Suprapubic skin (tissue), 4 donors: ENCODE measurements at regions not wholly inside any gene's neighbourhood (a gene's known extent, or its start where the extent isn't known, plus 50 kb on each side); places are given as distances from the start of the nearest gene placed in this dataset.

Experiments
- DNase-seq, 2 donors: peaks; one replicate each; pipeline ENCODE4 v3.0.0-alpha.2; 2019; ENCODE audit warnings: low spot score in 2 of 2
- H3K27ac ChIP-seq: fragments of 200-600 bp; sonication (generic); one replicate; pipeline ENCODE4 v1.5.1; 2019
- H3K27me3 ChIP-seq: fragments of 200-600 bp; sonication (generic); one replicate; pipeline ENCODE4 v1.5.1; 2019
- H3K36me3 ChIP-seq: fragments of 200-600 bp; sonication (generic); one replicate; pipeline ENCODE4 v1.5.1; 2019
- H3K4me1 ChIP-seq: fragments of 200-600 bp; sonication (generic); one replicate; pipeline ENCODE4 v1.5.1; 2019
- H3K4me3 ChIP-seq: fragments of 200-600 bp; sonication (generic); one replicate; pipeline ENCODE4 v1.5.1; 2019; ENCODE audit warnings: mild to moderate bottlenecking
- H3K9me3 ChIP-seq: fragments of 200-600 bp; sonication (generic); one replicate; pipeline ENCODE4 v1.5.1; 2019
- EP300 ChIP-seq: sonication (generic); formaldehyde crosslinking; IDR thresholded peaks from one replicate; pipeline ENCODE4 v1.6.1; 2017; ENCODE audit warnings: antibody characterized with exemption
- POLR2A ChIP-seq, 2 donors: fragments of 450-650 bp; IDR thresholded peaks; one replicate each; pipeline ENCODE4 v1.6.1; 2017; ENCODE audit warnings: antibody characterized with exemption in 2 of 2, mild to moderate bottlenecking in 2 of 2, moderate library complexity in 2 of 2
- POLR2AphosphoS5 ChIP-seq, 3 donors: sonication (generic); formaldehyde crosslinking; IDR thresholded peaks; one replicate each; pipeline ENCODE4 v1.6.1; 2017; ENCODE audit warnings: antibody characterized with exemption in 3 of 3
- WGBS: methylation state at CpG from one replicate; pipeline ENCODE4 v1.1.5; 2018; 5-methylcytosine and 5-hydroxymethylcytosine counted together
- TF ChIP-seq, protein P1 (sequence below), 2 donors: fragments of 200-600 bp in 1 of 2; fragments of 450-650 bp in 1 of 2; sonication (generic) in 1 of 2; IDR thresholded peaks; one replicate each; pipeline ENCODE4 v1.5.1; 2016 to 2019; ENCODE audit warnings: antibody characterized with exemption in 2 of 2, mild to moderate bottlenecking in 1 of 2, moderate library complexity in 1 of 2

DNA sequence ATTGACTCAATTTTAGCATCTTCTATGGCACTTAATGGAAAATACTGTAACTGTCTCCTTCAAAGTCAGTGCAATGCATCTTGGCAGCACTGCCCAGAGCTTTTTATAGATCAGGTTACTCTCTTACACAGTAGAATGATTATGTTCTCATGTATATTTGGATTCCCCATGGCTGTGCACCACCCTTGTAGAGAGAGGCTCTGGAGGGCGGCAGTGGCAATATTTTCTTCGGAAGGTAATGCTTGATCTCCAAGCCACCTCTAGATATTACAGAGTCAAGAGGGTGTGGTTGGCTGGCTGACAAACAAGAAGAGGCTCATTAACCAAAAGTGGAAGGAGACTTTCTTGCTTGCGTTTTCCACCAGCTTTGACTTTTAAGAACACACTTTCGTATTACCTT, 72.8 kb upstream of the ARSJ start:
- Histone ChIP-seq H3K27me3 (no peaks in the 10 kb centered on the region), H3K9me3 (no peaks in the 10 kb centered on the region), H3K4me1 (no peaks in the 10 kb centered on the region), H3K27ac (no peak overlapping the region), H3K36me3 (no peaks in the 10 kb centered on the region), H3K4me3 (no peak overlapping the region)
- WGBS = 51% methylated on average over 4 of the region's 4 CpGs
- DNase-seq = no peak
- TF ChIP-seq, protein P1, sequence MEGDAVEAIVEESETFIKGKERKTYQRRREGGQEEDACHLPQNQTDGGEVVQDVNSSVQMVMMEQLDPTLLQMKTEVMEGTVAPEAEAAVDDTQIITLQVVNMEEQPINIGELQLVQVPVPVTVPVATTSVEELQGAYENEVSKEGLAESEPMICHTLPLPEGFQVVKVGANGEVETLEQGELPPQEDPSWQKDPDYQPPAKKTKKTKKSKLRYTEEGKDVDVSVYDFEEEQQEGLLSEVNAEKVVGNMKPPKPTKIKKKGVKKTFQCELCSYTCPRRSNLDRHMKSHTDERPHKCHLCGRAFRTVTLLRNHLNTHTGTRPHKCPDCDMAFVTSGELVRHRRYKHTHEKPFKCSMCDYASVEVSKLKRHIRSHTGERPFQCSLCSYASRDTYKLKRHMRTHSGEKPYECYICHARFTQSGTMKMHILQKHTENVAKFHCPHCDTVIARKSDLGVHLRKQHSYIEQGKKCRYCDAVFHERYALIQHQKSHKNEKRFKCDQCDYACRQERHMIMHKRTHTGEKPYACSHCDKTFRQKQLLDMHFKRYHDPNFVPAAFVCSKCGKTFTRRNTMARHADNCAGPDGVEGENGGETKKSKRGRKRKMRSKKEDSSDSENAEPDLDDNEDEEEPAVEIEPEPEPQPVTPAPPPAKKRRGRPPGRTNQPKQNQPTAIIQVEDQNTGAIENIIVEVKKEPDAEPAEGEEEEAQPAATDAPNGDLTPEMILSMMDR (IDR thresholded peaks at IDR 0.05) = no peak

DNA sequence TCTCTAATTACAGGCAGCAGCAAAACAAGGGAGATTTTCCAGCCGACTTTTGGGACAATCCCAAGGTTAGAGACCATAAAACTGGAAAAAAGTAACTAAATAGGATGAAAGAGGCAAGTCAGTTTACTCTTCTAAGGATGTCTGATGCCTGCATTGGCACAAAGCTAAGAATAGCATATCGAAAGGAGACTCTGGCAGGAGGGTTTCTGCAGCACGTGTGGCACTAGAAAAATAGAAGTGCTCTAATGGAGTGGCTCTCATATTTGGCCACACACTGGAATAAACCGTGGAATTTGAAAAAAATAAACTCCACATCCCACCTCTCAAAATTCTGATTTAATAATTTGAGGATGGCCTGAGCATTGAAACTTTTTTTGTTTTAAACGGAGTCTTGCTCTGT, 77.2 kb upstream of the ARSJ start:
- Histone ChIP-seq H3K27me3 (no peaks in the 10 kb centered on the region), H3K4me3 (no peak overlapping the region), H3K4me1 (no peaks in the 10 kb centered on the region), H3K36me3 (no peaks in the 10 kb centered on the region), H3K9me3 (no peaks in the 10 kb centered on the region), H3K27ac (no peak overlapping the region)
- 74% methylated on average over 5 of the region's 5 CpGs for WGBS
- TF ChIP-seq POLR2A (IDR thresholded peaks at IDR 0.05) (no peak), EP300 (no peak), POLR2AphosphoS5 (IDR thresholded peaks at IDR 0.05) (no peak)
- TF ChIP-seq, protein P1 (IDR thresholded peaks at IDR 0.05) = no peak
- DNase-seq = no peak

DNA sequence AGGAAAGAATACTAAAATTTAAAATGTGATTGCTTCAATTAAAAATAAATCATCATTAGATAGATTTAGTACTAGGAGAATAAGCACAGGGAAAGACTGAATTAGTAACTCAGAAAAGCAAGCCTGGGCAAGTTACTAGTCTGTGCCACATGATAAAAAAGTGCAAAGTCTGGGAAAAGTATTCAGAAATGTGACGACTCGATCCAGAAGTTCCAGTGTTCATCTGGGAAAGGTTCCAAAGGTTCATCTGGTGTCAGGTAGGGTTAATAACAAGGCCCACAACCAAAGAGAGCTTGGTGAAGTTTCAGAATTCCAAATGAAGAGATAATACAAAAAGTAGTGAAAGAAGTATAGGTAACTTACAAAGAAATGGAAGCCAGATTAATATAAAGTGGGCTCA, 78.3 kb upstream of the ARSJ start:
- 56% methylated on average over 2 of the region's 2 CpGs for WGBS

DNA sequence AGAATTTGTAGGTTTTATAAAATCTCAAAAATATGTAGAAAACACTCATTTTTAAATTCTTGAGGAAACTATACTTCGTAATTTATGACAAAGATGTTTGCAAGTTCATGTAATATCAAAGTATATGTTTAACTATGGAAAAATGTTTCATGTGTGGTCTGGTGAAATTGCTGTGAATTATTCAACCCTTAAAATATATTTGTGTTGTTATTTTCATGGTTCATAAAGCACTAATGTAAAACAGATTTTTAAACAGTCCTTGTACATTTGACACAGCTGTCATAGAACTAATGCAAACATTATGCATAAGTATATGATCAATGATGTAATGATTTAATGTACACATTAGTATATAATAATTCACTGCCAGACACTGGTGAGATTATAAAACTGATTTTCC, 83.1 kb upstream of the ARSJ start:
- H3K36me3 ChIP-seq = no peaks in the 10 kb centered on the region
- 83% methylated on average over 1 of the region's 1 CpG for WGBS
- H3K27me3 ChIP-seq = no peaks in the 10 kb centered on the region
- no peak for TF ChIP-seq POLR2AphosphoS5 (IDR thresholded peaks at IDR 0.05)
- TF ChIP-seq EP300 = no peak
- TF ChIP-seq, protein P1 (IDR thresholded peaks at IDR 0.05) = no peak
- TF ChIP-seq POLR2A (IDR thresholded peaks at IDR 0.05) = no peak
- no peak overlapping the region for H3K27ac ChIP-seq
- H3K4me3 ChIP-seq = no peak overlapping the region
- H3K4me1 ChIP-seq = no peaks in the 10 kb centered on the region
- no peak for DNase-seq
- no peaks in the 10 kb centered on the region for H3K9me3 ChIP-seq

More for the DNA sequence above, 78.3 kb upstream of the ARSJ start:
- H3K36me3 ChIP-seq = no peaks in the 10 kb centered on the region
- no peak for DNase-seq
- no peaks in the 10 kb centered on the region for H3K27me3 ChIP-seq
- H3K27ac ChIP-seq = no peak overlapping the region
- TF ChIP-seq, protein P1 (IDR thresholded peaks at IDR 0.05) = no peak
- TF ChIP-seq POLR2A (IDR thresholded peaks at IDR 0.05) (no peak), POLR2AphosphoS5 (IDR thresholded peaks at IDR 0.05) (no peak), EP300 (no peak)
- no peaks in the 10 kb centered on the region for H3K4me1 ChIP-seq
- no peak overlapping the region for H3K4me3 ChIP-seq
- no peaks in the 10 kb centered on the region for H3K9me3 ChIP-seq

DNA sequence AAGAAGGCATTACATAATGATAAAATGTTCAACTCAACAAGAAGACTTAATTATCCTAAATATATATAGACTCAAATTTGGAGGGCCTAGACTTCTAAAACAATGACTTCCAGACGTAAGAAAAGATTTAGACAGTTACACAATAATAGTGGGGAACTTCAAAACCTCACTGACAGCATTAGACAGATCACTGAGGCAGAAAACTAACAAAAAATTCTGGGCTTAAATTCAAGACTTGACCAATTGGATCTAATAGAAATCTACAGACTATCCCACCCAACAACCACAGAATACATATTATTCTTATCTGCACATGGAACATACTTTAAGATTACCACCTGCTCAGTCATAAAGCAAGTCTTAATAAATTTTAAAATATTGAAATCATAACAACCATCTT, 93.3 kb upstream of the ARSJ start:
- Histone ChIP-seq H3K27me3 (no peaks in the 10 kb centered on the region), H3K4me1 (no peaks in the 10 kb centered on the region), H3K4me3 (no peak overlapping the region), H3K36me3 (no peaks in the 10 kb centered on the region), H3K9me3 (no peaks in the 10 kb centered on the region), H3K27ac (no peak overlapping the region)
- WGBS = 89% methylated on average over 1 of the region's 1 CpG
- TF ChIP-seq, protein P1 (IDR thresholded peaks at IDR 0.05) = no peak
- no peak for TF ChIP-seq POLR2A (IDR thresholded peaks at IDR 0.05)
- no peak for TF ChIP-seq EP300
- no peak for TF ChIP-seq POLR2AphosphoS5 (IDR thresholded peaks at IDR 0.05)
- no peak for DNase-seq
